Fibroblast of skin of right biceps (primary cell): ENCODE measurements at regions not wholly inside any gene's neighbourhood (a gene's known extent, or its start where the extent isn't known, plus 50 kb on each side); places are given as distances from the start of the nearest gene placed in this dataset.
"Not testable (repeated sequence)": the region's sequence is repeated elsewhere in the genome, so short reads cannot be mapped to it uniquely, and the experiment has no call there.

Source experiments
- DNase-seq: peaks from one replicate; pipeline ENCODE4 v3.0.0-alpha.2; 2013

DNA sequence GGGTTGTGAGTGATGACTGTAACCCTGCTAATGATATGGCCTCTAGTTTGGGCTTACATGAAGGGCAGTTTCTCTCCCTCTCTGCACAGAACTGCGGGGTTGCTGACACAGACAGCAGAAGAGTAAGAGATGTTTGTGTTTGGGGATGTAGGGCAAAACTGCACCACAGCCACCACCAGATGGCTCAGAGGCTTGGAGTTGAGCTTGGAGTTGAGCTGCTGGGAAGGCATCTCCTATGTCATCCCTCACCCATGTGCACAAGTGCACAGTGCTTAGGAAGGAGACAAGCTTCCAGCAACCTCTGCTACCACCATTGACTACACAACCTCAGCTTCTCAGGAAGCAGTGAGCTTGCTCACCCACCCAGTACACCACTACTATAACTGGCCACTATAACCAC, 303.9 kb upstream of the DEFB112 start:
- DNase-seq: no peak

DNA sequence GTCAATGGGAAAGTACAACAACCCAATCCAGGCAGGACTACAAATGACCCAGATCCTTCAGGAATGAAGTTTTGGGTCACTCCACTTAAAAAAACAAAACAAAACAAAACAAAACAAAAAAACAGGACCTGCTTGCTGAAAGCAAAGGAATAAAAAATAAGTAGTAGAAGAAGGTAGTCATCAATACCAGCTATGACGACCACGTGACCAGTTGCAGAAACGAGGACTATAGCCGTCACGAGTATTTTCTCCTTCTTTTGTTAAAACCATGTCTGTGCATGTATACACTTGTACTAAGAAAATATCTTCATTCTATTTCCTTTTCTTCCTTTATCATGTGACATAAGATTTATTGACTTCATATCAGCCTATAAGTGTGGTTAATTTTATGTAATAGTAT, 308.4 kb upstream of the DEFB112 start:
- DNase-seq: no peak

DNA sequence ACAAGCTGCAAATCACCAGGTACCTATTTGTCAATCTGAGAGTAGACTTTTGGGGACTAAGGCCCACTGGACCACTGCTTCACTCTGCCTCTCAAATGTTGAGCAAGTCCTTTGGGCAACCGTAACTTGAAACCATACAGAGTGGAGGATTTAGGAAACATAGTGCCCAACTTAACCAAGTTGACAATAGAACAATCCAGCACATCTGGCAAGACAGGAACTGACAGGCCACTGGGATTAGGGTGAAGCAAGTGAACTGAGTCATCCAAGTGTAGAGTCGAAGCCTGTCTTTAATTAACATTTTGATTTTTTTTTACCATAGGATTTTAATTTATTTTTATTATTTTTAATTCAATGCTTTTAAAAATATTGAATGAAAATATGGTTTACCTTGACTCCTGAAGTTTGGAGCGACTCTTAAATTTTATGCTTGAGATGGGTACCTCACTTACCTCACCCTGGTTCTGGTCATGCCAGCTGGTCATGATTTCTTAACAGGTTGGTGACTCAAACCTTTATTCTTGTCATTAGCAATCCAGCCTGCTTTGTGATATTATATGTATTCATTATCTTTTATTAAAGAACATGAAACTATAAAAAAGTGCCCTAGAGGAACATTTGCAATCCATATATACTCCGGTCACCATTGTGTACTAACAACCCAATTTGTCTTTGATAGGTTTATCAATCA, 312.1 kb upstream of the DEFB112 start:
- DNase-seq: peak; percentile 4

DNA sequence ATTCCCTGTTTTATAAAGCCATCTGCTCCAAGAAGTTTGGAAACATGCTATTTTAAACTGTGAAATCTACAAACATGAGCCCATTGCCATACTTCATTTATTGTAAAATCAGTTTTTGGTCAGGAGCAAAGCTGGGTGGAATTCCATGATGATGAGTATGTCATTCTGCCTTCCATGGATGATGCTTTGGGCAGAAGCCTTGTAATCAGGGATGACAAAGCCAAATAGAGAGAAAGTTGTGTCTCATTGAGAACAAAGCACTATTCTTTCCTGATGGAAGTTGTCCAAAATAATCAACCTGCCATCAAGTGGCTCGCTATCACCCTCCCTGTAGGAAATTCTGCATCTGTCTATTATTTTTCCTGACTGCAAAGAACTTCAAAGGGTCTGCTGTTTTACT, 313.0 kb upstream of the DEFB112 start:
- no peak for DNase-seq

DNA sequence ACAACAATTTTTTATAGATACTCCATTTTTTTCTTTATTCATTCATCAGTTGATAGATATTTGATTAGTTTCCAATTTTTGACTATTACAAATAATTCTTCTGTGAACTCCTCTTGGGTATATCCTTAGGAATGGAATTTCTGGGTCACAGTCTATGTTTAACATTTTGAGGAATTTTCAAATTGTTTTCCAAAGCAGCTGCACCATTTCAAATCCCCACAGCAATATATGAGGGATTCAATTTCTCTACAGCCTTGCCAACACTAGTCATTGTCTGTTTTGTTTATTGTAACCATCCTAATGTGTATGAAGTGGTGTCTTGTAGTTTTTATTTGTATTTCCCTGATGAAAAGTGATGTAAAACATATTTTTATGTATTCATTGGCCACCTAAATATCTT, 320.3 kb upstream of the DEFB112 start:
- no peak for DNase-seq

DNA sequence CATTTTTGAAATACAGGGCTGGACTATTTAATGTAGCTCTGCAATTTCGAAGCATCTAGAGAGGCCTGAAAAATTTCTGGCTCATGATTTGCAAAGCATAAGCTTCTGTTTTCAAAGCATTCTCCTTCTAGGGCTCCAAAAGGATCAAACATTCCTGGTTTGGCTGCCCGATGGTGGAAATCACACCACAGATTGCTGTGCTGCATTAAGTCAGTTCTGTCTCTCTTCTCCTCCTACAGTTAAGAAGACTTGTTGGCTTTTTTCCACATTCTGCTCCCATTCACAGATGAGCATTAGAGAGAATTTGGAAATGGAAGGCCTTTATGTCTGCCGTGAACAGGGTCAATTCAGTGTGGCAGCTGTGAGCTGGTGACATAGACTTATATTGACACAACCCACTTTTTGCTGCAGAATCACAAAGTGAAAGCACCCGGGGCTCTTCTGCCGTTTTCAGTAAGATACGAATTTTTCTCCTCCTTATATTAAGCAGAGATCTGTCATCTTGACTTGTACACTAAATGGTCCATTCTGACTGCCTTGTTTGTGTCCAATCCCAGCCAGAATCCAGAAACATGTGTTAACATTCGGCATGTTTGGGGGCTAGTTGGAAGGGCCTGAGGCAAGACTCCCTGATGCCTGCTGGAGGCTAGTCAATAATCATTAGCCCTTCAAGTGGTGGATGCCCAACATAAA, 330.8 kb upstream of the DEFB112 start:
- no peak for DNase-seq

DNA sequence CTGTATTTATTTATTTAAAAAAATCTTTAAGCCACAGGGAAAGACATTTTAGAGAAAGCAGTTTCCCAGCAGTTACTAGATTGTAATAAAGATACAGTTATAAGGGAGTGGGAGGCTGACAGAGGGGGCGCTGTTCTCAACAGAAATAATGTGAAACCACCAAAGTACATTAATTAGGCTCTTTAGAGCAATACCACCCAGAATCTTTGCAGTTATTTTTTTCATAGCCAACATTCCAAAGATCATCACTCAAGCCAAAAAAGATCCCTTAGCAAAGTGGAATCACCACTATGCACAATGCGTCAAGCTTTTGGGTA, 331.3 kb upstream of the DEFB112 start:
- DNase-seq: no peak

DNA sequence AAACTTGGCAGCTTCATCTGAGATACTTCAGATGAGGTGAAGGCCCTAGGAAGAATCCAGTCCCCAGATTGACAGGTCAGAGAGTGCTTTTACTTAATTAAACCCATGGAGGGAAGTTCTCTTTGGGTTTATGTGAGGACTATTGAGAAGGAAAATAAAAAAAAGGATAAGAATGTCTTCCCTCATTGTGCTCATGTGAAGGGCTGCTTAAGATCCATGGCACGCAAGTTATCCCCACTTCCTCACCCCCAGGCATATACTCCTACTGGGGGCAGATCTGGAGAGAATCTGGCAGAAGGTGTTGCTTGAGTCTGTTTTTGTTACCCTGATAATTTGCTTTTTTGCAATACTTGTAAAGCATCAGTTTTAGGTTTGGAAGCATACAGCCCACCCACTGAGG, 322.9 kb upstream of the TFAP2D start:
- DNase-seq: no peak

DNA sequence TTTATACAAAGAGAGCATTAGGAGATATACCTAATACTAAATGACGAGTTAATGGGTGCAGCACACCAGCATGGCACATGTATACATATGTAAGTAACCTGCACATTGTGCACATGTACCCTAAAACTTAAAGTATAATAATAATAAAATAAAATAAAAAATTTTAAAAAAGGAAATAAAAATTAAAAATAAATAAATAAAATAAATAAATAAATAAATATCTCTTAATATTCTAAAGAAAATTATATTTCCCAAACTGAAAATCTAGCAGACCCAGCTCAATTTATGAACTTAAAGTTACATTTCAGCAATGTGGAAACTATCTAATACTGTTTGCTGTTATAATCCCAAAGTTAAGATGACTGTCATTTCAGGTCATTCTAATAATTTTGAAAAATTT, 319.2 kb upstream of the TFAP2D start:
- not testable (repeated sequence) for DNase-seq

DNA sequence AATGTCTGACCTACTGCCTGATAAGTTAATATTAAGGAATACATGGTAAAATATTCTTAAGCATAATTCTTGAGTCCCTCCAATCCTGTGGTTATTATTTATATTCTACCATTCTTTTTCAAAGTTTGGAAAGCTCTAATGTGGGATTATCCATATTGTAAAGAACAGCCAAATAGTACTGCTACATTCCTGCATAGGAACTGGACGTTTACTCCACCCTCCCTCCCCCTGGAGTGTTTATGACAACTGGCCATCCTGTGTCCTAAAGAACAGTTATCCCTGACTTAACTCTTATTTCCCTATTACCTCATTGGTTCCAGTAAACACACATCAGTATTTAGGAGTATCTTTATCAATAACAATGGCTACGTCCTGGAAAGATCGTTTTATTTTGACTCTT, 308.7 kb upstream of the TFAP2D start:
- DNase-seq: no peak

DNA sequence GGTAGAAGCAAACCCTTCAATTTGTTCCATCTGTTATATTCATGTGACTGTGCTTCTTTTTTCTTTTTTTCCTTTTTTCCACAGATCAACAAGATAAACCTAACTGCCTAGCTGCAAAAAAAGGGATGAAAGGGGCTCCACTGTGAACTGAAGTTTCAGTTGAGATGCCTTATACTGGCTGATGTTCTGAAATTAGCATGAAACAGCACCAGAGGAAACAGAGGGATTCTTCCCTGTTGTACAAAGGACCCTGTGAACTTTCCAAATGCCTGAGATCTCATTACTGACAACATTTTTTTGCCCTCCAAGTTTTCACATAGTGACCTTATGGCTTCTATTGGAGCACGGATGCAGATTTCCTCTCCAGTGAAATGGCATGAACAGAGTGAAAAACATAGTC, 302.7 kb upstream of the TFAP2D start:
- DNase-seq: no peak

DNA sequence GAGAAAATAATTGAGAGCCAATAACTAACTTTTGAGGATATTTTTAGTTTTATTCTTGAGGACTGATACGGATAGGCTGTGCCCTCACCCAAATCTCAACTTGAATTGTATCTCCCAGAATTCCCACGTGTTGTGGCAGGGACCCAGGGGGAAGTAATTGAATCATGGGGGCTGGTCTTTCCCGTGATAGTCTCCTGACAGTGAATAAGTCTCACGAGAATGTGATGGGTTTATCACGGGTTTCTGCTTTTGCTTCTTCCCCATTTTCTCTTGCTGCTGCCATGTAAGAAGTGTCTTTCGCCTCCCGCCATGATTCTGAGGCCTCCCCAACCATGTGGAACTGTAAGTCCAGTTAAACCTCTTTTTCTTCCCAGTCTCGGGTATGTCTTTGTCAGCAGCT, 292.3 kb upstream of the TFAP2D start:
- DNase-seq: not testable (repeated sequence)

DNA sequence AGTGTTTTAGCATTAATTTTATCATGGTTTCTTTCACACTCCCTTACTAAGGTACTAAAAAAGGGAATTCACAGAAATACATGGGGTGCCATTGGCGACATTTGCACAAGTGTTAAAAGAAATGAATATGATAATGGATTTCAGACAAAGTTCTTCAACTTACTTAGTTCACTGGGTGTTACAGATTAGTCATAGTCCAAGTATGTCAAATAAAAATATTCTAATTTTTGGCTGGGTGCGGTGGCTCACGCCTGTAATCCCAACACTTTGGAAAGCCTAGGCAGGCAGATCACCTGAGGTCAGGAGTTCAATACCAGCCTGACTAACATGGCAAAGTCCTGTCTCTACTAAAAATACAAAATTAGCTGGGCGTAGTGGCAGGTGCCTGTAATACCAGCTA, 286.1 kb upstream of the TFAP2D start:
- DNase-seq: no peak

DNA sequence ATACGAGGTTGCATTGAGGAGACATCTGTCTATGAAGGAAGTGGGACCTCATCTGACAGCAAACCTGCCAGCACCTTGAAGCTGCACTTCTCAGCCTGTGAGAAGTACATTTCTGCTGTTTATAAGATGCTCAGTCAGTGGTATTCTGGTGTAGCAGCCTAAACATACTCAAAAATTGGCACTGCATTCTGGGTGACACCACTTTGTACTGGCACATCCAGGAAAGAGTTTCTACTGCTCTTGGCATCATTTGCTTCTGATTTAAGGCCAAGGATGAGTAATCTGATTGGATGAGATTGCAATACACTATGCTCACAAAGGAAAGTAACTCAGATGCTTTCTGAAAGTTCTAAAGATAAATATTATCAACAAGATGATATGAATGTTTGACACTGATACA, 275.4 kb upstream of the TFAP2D start:
- no peak for DNase-seq

DNA sequence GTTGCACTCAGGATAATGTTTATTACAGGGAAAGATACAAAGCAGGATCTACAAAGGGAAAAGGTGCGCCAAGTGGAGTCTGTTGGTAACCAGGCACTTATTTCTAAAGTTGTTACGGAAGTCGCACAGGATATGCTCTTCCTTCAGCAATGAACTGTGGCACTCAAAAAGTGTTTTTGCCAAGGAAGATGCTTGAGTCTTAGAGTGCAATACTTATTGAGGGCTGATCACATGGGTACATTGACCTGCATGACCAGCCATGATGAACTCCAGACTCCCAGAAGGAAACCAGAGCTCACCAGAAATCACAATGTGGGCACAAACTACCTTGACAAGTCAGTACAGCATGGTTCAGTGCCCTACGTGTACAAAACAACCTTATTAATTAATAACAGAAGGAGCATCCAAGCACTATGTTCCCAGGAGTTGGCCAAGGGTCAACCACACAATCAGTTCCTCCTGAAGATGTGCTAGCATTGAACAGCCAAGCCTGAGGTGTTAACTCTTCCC, 270.7 kb upstream of the TFAP2D start:
- DNase-seq: no peak

DNA sequence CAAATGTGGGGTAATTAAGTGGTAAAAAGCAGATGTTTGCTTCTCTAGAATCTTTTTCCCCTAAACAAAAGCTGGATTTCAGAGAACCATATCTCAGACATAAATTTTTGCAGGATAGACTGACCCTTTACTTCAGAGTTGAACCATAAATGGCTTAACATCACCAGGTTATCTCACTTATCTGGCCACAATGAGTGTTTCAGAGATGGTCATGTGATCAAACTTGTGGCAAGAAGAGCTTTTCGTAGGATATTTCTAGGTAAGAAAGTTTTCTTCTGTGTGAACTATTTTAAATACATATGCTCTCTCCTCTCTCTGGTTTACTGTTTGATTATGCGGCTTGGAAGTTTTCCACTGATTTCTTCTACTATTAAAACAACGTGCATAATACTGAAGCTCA, 270.2 kb upstream of the TFAP2D start:
- DNase-seq: no peak

DNA sequence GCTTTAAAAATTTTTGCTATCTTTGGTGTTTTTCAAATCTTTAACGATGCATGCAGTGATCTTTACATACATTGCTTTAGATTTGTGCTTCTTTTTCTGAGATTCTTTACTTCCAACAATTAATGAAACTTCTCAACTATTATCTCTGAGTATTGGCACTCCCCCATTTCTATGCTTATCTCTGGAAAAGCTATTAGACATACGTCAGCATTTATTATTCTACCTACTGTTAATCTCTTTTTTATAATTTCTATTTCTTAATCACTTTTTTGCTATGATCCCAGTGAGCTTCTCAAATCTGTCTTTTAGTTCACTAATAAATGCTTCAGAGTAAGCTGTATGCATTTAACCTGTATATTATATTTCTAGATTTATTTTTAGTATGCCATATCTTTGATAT, 264.2 kb upstream of the TFAP2D start:
- DNase-seq: no peak

DNA sequence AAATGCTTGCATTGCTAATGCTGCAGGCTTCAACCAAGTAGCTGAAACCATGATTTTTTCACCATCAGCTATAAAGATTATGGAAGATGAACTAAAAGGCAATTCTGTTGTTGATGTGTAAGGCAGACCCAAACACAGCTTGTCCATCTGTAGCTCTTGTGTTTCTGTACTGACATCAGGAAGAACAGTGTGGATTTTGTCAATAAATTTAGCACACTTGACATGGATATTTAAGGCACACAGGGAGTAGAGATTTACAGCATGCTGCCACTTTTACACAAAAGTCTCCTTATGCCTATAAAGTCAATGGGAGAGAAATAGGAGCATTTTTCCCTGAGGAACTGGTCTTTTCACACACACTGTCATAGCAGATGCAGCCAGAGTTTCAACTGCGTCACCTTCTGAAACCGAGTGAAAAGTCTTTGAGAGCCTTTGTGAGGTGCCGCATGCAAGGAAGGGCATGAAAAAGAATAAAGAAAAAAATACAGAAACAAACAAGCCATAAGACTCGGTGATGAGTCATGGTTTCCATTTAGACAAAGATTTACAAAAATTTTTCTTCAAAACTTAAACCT, 261.4 kb upstream of the TFAP2D start:
- no peak for DNase-seq

DNA sequence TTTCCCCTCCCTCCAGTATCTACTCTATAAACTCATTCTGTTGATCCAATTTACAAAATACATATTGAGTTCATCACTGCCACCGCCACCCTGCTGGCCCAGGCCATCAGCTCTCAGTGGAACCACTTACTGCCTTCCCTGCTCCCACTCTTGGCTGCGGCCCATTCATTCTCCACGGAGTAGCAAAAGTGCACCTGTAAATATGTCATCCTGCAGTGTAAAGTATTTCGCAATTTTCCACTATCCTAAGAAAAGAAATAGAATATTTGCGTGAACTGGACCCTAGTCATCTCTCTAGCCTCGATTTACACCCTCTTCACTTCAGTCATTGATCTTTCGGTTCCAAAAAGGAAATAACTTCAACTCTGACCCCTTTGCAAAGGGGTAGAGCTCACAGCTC, 258.3 kb upstream of the TFAP2D start:
- no peak for DNase-seq

DNA sequence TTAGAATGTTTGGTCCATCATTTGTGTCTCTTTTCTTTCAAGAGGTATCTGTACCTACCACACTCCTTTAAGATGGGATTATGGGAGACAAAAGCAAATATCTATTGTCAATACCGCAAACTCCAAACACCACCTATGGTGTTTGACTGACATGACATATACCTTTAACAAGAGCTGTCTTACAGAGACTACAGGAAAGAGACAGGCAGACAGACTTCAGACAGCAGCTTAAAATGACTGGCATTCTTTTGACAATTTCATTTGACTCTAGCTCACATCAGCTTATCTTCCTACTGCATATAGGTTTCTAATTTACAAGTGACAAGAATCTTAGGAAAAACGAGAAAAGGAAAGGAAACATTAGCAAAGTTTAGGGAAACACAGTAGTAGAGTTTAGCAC, 256.0 kb upstream of the TFAP2D start:
- DNase-seq: no peak

DNA sequence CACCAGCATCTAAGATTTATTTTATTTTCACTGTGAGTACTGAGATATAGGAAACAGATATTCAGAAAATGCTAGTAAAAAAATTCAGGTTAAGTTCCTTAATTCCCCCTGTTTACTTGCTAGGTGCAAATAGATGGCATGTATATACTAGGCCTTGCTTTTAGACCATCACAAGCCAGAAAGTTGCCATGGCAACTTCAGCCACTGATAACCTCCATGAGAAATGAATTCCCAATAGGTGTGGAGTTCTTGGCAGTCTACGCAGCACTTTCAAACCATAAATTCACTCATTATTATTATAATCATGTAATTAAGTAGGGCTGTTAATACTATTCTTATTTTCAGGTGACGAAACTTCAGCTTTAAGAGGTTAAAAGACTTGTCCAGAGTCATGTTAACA, 251.6 kb upstream of the TFAP2D start:
- no peak for DNase-seq

DNA sequence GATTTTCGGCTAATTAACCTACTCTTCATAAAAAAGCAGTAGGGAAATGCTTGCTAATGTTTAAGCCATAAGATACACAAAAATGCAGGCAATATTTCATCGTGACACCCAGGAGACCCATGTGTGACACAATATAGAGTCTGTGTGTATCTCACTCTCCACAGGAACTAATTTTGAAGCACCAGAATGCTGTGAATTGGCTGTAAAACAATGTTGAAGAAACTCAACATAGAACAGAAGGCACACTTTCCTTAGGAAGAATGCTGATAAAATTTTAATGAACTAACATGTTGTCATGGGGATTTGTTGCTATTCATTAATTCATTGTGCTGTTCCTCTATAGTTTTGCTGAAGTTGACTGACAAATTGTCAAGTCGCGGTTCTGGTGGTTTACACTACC, 249.4 kb upstream of the TFAP2D start:
- no peak for DNase-seq

DNA sequence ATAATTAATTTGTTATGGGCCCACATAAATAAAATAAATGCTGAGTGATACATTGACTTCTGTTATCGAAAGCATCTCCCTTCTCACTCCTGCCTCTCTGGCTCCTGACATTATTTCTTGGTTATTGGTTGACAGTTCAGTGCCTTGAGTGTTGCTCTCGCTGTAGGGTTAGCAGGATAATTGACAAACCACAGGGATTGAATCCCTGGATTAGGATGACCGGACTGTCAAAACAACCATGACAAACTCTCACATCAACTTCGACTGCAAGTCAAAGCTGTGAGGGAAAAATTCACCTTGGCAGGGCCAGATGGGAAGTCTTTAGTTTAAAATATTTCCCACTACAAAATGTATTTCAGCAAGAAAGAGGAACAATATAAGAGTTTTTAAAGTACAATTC, 245.4 kb upstream of the TFAP2D start:
- DNase-seq: no peak

DNA sequence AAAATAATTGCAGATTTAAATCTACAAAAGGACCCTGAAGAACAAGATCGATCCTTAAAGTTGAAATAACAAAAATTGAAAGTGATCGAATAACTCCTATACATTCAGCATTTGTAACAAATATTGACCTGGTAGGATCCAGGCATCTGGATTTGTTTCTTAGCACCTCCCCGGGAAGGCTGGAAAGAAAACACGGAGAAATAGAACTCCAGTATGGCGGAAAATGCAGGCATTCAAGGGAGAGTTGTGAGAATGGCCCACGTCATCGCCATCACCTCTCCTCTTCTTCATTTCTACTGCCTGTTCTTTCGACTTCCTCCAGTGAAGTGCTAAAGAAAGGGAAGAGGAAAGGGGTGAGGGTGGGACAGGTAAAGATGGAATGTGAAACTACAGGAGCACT, 242.3 kb upstream of the TFAP2D start:
- DNase-seq: no peak

DNA sequence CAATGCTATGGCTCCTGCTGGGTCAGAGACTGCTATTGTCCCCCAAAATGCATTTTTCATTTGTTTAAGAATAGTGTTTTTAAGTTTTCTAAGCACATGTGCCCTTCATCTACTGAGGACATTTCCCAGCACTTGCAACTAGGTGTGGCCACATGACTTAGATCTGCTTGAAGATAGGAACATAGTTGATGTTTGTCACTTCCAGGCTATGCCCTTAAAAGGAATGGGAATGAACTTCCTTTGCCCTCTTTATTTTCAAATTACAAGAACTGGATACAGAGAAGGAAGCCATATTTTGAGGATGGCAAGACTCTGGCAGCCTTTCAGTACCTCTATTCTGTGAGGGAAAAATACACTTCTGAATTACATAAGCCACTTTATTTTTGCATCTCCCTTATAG, 203.0 kb upstream of the TFAP2D start:
- no peak for DNase-seq
